GM12878 (cell line): ENCODE measurements at regions not wholly inside any gene's neighbourhood (a gene's known extent, or its start where the extent isn't known, plus 50 kb on each side); places are given as distances from the start of the nearest gene placed in this dataset.

Experiments
- ATAC-seq: fragments of 200-7000 bp; cut with Tn5 transposase; 3 replicates; pipeline ENCODE4 v1.9.1; 2020; ENCODE audit warnings: mild to moderate bottlenecking, moderate library complexity
- BruUV-seq: library from RNA; stranded (reverse); fragments of 400-500 nt; replicated peaks from 2 replicates; lab custom pipeline; 2021; lab: Mats Ljungman, UMichigan
- CTCF ChIA-PET: fragments of 300-600 bp; sonication (Branson Sonifier 250); formaldehyde crosslinking; extraction: SDS; loops from one replicate; lab custom pipeline; 2021; ENCODE audit warnings: inconsistent platforms; lab: Yijun Ruan, JAX
- POLR2A ChIA-PET: fragments of 350-600 bp; formaldehyde crosslinking; extraction: SDS; loops from one replicate; lab custom pipeline; 2021; ENCODE audit warnings: inconsistent platforms; lab: Charles Lee
- RAD21 ChIA-PET: fragments of 300-600 bp; sonication (Branson Sonifier 250); formaldehyde crosslinking; loops from one replicate; lab custom pipeline; 2023; ENCODE audit warnings: antibody characterized with exemption; ENCODE audit not compliant: unreplicated experiment; lab: Charles Lee
- SMC1A ChIA-PET: fragments of 300-600 bp; sonication (Branson Sonifier 250); formaldehyde crosslinking; loops from one replicate; lab custom pipeline; 2023; ENCODE audit not compliant: unreplicated experiment, uncharacterized antibody; lab: Charles Lee
- DNase-seq: peaks from one replicate; pipeline ENCODE4 v3.0.0-alpha.2; 2011; ENCODE audit warnings: low read depth, low spot score
- FAIRE-seq: peaks from 3 replicates; lab custom pipeline; 2011; peaks lifted over from hg19 to GRCh38; lab: Jason Lieb, UNC
- H2AFZ ChIP-seq: 2 replicates; pipeline ENCODE4 v1.6.0; 2011; ENCODE audit warnings: low read depth, low read length, control low read depth; ENCODE audit not compliant: control insufficient read depth
- H3K27ac ChIP-seq: 2 replicates; pipeline ENCODE4 v1.5.1; 2011; ENCODE audit warnings: control low read depth; ENCODE audit not compliant: control insufficient read depth, insufficient read depth
- H3K27me3 ChIP-seq, 2 experiments: replicated peaks in 1 of 2; 2 replicates each; pipeline versions ENCODE4 v1.6.0 to v1.6.1; 2011; ENCODE audit warnings: low read length in 1 of 2; ENCODE audit not compliant: control insufficient read depth in 2 of 2, insufficient read depth in 2 of 2
- H3K36me3 ChIP-seq, 2 experiments: 2 replicates each; pipeline ENCODE4 v1.5.1; 2011; ENCODE audit warnings: low read length in 1 of 2; ENCODE audit not compliant: control insufficient read depth in 2 of 2, insufficient read depth in 2 of 2
- H3K4me1 ChIP-seq: 2 replicates; pipeline ENCODE4 v1.6.1; 2011; ENCODE audit warnings: mild to moderate bottlenecking, low read length, moderate library complexity, mixed read lengths; ENCODE audit not compliant: control insufficient read depth, insufficient read depth
- H3K4me2 ChIP-seq: 2 replicates; pipeline ENCODE4 v1.6.0; 2011; ENCODE audit warnings: control low read depth; ENCODE audit not compliant: control insufficient read depth, insufficient read depth
- H3K4me3 ChIP-seq: fragments of 200-600 bp; sonication (generic); 2 replicates; pipeline ENCODE4 v1.5.1; 2016
- H3K79me2 ChIP-seq: 2 replicates; pipeline ENCODE4 v1.6.0; 2011; ENCODE audit warnings: low read length; ENCODE audit not compliant: control insufficient read depth, insufficient read depth
- H3K9ac ChIP-seq: 2 replicates; pipeline ENCODE4 v1.8.0; 2011; ENCODE audit warnings: low read length, control low read depth, mixed read lengths; ENCODE audit not compliant: control insufficient read depth, insufficient read depth
- H3K9me3 ChIP-seq: replicated peaks from 3 replicates; pipeline ENCODE4 v1.5.1; 2011; ENCODE audit warnings: mild to moderate bottlenecking, low read length; ENCODE audit not compliant: control insufficient read depth, insufficient read depth
- H4K20me1 ChIP-seq: 2 replicates; pipeline ENCODE4 v1.6.0; 2011; ENCODE audit not compliant: control insufficient read depth, insufficient read depth
- CTCF ChIP-seq, 3 experiments: IDR thresholded peaks in 2 of 3; conservative IDR thresholded peaks in 1 of 3; 2 replicates each; pipeline ENCODE4 v1.5.1; 2011; ENCODE audit warnings: low read depth in 3 of 3, low read length in 3 of 3, mild to moderate bottlenecking in 3 of 3, control low read depth in 2 of 3, moderate library complexity in 2 of 3, inconsistent platforms in 1 of 3, mixed read lengths in 1 of 3; ENCODE audit not compliant: control insufficient read depth in 2 of 3, insufficient read depth in 1 of 3; ENCODE audit errors: extremely low read depth in 1 of 3
- NFIC ChIP-seq: IDR thresholded peaks from 2 replicates; pipeline ENCODE4 v1.6.1; 2012; ENCODE audit warnings: low read depth, mild to moderate bottlenecking, inconsistent platforms, low read length, moderate library complexity
- ZNF622 ChIP-seq: fragments of 450-650 bp; IDR thresholded peaks from 2 replicates; pipeline ENCODE4 v1.6.1; 2017; ENCODE audit warnings: mild to moderate bottlenecking, inconsistent platforms
- WGBS: methylation state at CpG from one replicate; pipeline ENCODE4 v1.1.6; 2016; ENCODE audit warnings: low lambda C conversion rate; ENCODE audit not compliant: insufficient replicate concordance, insufficient coverage; ENCODE audit errors: missing lambda C conversion rate; 5-methylcytosine and 5-hydroxymethylcytosine counted together
- in situ Hi-C: fragments of 300-500 bp; cut with MboI; formaldehyde crosslinking; loops from 9 replicates; pipeline ENCODE4 v1.14.3; 2018; ENCODE audit warnings: mixed read lengths
- intact Hi-C: fragments of 100-400 bp; cut with micrococcal nuclease; formaldehyde crosslinking; loops from one replicate; pipeline ENCODE4 v1.14.2; 2022; ENCODE audit not compliant: unreplicated experiment
- TF ChIP-seq, protein P1 (sequence below): IDR thresholded peaks from 2 replicates; pipeline ENCODE4 v1.6.1; 2012; ENCODE audit warnings: low read depth, low read length, improper control_type of control experiment
- TF ChIP-seq, protein P2 (sequence below): fragments of 450-650 bp; IDR thresholded peaks from 2 replicates; pipeline ENCODE4 v1.6.1; 2017; ENCODE audit warnings: mild to moderate bottlenecking, low read depth, inconsistent platforms; ENCODE audit not compliant: poor library complexity, severe bottlenecking

DNA sequence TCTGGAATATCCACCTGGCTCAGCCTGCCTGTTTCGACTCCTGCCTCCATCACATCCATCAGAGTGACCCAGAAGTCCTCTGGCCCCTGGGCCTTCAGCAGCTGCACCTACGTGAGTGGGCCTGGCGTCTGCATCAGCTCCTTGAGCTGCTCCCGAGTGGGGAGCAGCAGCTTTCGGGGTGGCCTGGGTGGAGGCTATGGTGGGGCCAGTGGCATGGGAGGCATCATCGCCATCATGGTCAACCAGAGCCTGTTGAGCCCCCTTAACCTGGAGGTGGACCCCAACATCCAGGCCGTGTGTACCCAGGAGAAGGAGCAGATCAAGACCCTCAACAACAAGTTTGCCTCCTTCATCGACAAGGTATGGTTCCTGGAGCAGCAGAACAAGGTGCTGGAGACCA, 83.0 kb downstream of the SEC61B start (continued):
- TF ChIP-seq, protein P1, sequence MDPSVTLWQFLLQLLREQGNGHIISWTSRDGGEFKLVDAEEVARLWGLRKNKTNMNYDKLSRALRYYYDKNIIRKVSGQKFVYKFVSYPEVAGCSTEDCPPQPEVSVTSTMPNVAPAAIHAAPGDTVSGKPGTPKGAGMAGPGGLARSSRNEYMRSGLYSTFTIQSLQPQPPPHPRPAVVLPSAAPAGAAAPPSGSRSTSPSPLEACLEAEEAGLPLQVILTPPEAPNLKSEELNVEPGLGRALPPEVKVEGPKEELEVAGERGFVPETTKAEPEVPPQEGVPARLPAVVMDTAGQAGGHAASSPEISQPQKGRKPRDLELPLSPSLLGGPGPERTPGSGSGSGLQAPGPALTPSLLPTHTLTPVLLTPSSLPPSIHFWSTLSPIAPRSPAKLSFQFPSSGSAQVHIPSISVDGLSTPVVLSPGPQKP: no peak
- TF ChIP-seq ZNF622 (no peak), CTCF (IDR thresholded peaks at IDR 0.05 in 2 of 3, conservative IDR thresholded peaks at IDR 0.05 in 1 of 3; ENCODE audit: control insufficient read depth in 2 of 3, extremely low read depth in 1 of 3, insufficient read depth in 1 of 3, low read depth in 3 of 3, low read length in 3 of 3) (no peak)

DNA sequence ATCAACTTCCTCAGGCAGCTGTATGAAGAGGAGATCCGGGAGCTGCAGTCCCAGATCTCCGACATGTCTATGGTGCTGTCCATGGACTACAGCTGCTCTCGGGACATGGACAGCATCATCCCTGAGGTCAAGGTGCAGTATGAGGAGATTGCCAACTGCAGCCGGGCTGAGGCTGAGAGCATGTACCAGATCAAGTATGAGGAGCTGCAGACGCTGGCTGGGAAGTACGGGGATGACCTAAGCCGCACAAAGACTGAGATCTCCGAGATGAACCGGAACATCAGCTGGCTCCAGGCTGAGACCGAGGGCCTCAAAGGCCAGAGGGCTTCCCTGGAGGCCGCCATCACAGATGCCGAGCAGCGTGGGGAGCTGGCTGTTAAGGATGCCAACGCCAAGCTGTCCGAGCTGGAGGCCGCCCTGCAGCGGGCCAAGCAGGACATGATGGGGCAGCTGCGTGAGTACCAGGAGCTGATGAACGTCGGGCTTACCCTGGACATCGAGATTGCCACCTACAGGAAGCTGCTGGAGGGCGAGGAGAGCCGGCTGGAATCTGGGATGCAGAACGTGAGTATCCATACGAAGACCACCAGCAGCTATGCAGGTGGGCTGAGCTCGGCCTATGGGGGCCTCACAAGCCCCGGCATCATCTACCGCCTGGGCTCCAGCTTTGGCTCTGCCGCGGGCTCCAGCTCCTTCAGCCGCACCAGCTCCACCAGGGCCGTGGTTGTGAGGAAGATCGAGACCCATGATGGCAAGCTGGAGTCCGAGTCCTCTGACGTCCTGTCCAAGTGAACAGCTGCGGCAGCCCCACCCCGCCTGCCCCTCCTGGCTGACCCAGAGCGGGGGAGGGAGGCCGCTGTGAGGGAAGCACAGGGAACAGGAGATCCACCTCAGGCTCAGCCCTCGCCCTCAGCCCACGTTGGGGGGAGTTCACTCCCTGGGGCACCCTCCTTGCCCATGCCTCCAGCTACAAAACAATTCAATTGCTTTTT, 84.0 kb downstream of the SEC61B start:
- no peaks in the 10 kb centered on the region for H3K9me3 ChIP-seq
- DNase-seq (no peak), FAIRE-seq (no peak), ATAC-seq (no peak)
- no peak overlapping the region for H2AFZ ChIP-seq
- WGBS: 67% methylated on average over 41 of the region's 41 CpGs
- in situ Hi-C loops (no loop called here), intact Hi-C loops (loop anchor here (10.0 kb wide), 1 partner anchor 59 kb away; no protein-coding TSS in a partner anchor)
- ChIA-PET RAD21 (interaction anchor here (1.2 kb wide), 1 partner anchor 208 kb away, joined by 4 read pairs; no protein-coding TSS in a partner anchor), CTCF (interaction anchor here (1.3 kb wide), 1 partner anchor 15 kb away, joined by 4 read pairs; no protein-coding TSS in a partner anchor), SMC1A (interaction anchor here (0.9 to 1.5 kb wide), 5 partner anchors 8 to 706 kb away, joined by 3 read pairs; no protein-coding TSS in a partner anchor), POLR2A (no interaction called here)
- H3K27ac ChIP-seq: no peak overlapping the region
- no peak for TF ChIP-seq NFIC
- TF ChIP-seq, protein P2, sequence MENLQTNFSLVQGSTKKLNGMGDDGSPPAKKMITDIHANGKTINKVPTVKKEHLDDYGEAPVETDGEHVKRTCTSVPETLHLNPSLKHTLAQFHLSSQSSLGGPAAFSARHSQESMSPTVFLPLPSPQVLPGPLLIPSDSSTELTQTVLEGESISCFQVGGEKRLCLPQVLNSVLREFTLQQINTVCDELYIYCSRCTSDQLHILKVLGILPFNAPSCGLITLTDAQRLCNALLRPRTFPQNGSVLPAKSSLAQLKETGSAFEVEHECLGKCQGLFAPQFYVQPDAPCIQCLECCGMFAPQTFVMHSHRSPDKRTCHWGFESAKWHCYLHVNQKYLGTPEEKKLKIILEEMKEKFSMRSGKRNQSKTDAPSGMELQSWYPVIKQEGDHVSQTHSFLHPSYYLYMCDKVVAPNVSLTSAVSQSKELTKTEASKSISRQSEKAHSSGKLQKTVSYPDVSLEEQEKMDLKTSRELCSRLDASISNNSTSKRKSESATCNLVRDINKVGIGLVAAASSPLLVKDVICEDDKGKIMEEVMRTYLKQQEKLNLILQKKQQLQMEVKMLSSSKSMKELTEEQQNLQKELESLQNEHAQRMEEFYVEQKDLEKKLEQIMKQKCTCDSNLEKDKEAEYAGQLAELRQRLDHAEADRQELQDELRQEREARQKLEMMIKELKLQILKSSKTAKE: no peak
- no peaks in the 10 kb centered on the region for H4K20me1 ChIP-seq
- no peaks in the 10 kb centered on the region for H3K79me2 ChIP-seq
- BruUV-seq: no TSS peak
- no peaks in the 10 kb centered on the region for H3K36me3 ChIP-seq
- H3K4me3 ChIP-seq: no peak overlapping the region
- peaks cover 5% of the 10 kb centered on the region; the same call in 1 of the 2 replicates for H3K4me1 ChIP-seq
- H3K9ac ChIP-seq: no peak overlapping the region
- no peaks in the 10 kb centered on the region for H3K27me3 ChIP-seq
- H3K4me2 ChIP-seq: no peak overlapping the region
